ENCODE measurements at regions not wholly inside any gene's neighbourhood (a gene's known extent, or its start where the extent isn't known, plus 50 kb on each side); places are given as distances from the start of the nearest gene placed in this dataset.

DNA sequence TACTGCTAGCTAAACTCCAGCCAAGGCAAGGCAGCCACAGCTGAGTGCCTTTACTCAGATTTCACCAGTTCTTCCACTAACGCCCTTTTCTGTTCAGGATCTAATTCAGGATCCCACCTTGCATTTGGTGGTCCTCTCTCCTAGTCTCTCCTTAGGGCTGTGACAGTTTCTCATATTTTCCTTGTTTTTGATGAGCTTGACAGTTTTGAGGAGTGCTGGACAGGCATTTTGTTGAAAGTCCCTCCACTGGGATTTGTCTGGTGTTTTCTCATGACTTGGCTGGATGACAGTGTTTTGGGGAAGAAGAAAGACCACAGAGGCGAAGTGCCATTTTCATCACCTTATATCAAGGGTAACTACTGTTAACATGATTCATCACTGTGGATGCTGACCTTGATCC lies 162.3 kb upstream of the TSC22D1 start:
- H3K4me3 ChIP-seq (ENCODE audit: low read length) = no peak overlapping the region
- no peak for DNase-seq
- no peaks in the 10 kb centered on the region for H3K4me1 ChIP-seq (ENCODE audit: low read length)
- no peaks in the 10 kb centered on the region for H3F3A ChIP-seq (ENCODE audit: insufficient read depth, low read length)
- no peaks in the 10 kb centered on the region for H3K36me3 ChIP-seq (replicated peaks; ENCODE audit: insufficient read depth, low read length)
- H3K79me2 ChIP-seq (ENCODE audit: low read length) = no peaks in the 10 kb centered on the region
- H2AFZ ChIP-seq (ENCODE audit: low read length) = no peak overlapping the region
- H3K9me2 ChIP-seq (replicated peaks; ENCODE audit: insufficient read depth, low read length) = no peaks in the 10 kb centered on the region
- H3K9me3 ChIP-seq (replicated peaks; ENCODE audit: insufficient read depth, low read length) = no peaks in the 10 kb centered on the region
- TF ChIP-seq EZH2 (optimal IDR thresholded peaks at IDR 0.05; ENCODE audit: low read depth, low read length) (no peak), EZH2phosphoT487 (IDR thresholded peaks at IDR 0.05; ENCODE audit: low read length) (no peak)
- TF ChIP-seq, protein P1, sequence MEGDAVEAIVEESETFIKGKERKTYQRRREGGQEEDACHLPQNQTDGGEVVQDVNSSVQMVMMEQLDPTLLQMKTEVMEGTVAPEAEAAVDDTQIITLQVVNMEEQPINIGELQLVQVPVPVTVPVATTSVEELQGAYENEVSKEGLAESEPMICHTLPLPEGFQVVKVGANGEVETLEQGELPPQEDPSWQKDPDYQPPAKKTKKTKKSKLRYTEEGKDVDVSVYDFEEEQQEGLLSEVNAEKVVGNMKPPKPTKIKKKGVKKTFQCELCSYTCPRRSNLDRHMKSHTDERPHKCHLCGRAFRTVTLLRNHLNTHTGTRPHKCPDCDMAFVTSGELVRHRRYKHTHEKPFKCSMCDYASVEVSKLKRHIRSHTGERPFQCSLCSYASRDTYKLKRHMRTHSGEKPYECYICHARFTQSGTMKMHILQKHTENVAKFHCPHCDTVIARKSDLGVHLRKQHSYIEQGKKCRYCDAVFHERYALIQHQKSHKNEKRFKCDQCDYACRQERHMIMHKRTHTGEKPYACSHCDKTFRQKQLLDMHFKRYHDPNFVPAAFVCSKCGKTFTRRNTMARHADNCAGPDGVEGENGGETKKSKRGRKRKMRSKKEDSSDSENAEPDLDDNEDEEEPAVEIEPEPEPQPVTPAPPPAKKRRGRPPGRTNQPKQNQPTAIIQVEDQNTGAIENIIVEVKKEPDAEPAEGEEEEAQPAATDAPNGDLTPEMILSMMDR (IDR thresholded peaks at IDR 0.05; ENCODE audit: low read length) = no peak
- no peak overlapping the region for H3K4me2 ChIP-seq (ENCODE audit: low read depth, low read length)
- no peak overlapping the region for H3K9ac ChIP-seq (ENCODE audit: low read length)
- H3K27me3 ChIP-seq (replicated peaks; ENCODE audit: insufficient read depth, low read length) = no peaks in the 10 kb centered on the region
- H3K27ac ChIP-seq (ENCODE audit: low read length) = no peak overlapping the region
- no peaks in the 10 kb centered on the region for H4K20me1 ChIP-seq (ENCODE audit: insufficient read depth, low read length)

- Histone ChIP-seq H4K20me1 (ENCODE audit: insufficient read depth, low read length) (no peaks in the 10 kb centered on the region), H3K4me3 (ENCODE audit: low read length) (no peak overlapping the region), H3K4me1 (ENCODE audit: low read length) (no peaks in the 10 kb centered on the region), H3K9me2 (replicated peaks; ENCODE audit: insufficient read depth, low read length) (no peaks in the 10 kb centered on the region), H3K27me3 (replicated peaks; ENCODE audit: insufficient read depth, low read length) (no peaks in the 10 kb centered on the region), H3K27ac (ENCODE audit: low read length) (no peak overlapping the region), H3K79me2 (ENCODE audit: low read length) (no peaks in the 10 kb centered on the region), H3K9ac (ENCODE audit: low read length) (no peak overlapping the region), H3F3A (ENCODE audit: insufficient read depth, low read length) (no peaks in the 10 kb centered on the region), H3K36me3 (replicated peaks; ENCODE audit: insufficient read depth, low read length) (no peaks in the 10 kb centered on the region), H2AFZ (ENCODE audit: low read length) (no peak overlapping the region), H3K9me3 (replicated peaks; ENCODE audit: insufficient read depth, low read length) (no peaks in the 10 kb centered on the region), H3K4me2 (ENCODE audit: low read depth, low read length) (no peak overlapping the region)
- TF ChIP-seq EZH2phosphoT487 (IDR thresholded peaks at IDR 0.05; ENCODE audit: low read length) (no peak), EZH2 (optimal IDR thresholded peaks at IDR 0.05; ENCODE audit: low read depth, low read length) (no peak)
- TF ChIP-seq, protein P1 (IDR thresholded peaks at IDR 0.05; ENCODE audit: low read length) = no peak
- DNase-seq = peak; percentile 29
Measured at GRCh38 chr13:44735806-44736205, 159.7 kb upstream of the TSC22D1 start.

DNA sequence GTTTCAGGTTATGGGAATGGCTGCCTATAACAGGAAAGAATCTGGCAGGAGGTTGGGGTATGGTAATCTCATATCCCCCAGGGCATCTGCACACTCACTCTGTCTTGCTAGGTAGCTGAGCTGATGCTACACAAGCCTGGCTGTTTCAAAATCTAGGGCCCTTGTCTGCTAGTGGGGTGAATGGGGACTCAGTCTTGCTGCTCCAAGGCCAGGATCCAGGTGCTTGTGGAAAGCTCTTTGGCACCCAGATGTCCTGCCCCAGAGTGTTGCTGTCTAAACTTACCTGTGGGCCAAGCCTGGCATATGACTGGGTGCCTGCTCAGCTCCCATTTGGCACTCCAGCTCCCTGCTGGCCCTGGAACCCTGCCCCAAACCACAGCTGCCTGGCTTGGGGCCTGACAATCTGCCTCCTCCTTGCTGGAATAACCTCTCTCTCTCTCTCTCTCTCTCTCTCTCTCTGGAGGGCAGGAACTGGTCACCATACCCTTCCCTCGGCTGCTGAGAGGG lies 158.1 kb upstream of the TSC22D1 start:
- DNase-seq = no peak

More for the DNA sequence above, 158.1 kb upstream of the TSC22D1 start:
- TF ChIP-seq EZH2 (optimal IDR thresholded peaks at IDR 0.05; ENCODE audit: low read depth, low read length) = no peak
- TF ChIP-seq, protein P1 (IDR thresholded peaks at IDR 0.05; ENCODE audit: low read length) = no peak
- no peak for TF ChIP-seq EZH2phosphoT487 (IDR thresholded peaks at IDR 0.05; ENCODE audit: low read length)
- no peak overlapping the region for H3K4me3 ChIP-seq (ENCODE audit: low read length)
- no peak overlapping the region for H3K27ac ChIP-seq (ENCODE audit: low read length)
- no peaks in the 10 kb centered on the region for H3K36me3 ChIP-seq (replicated peaks; ENCODE audit: insufficient read depth, low read length)
- H3K9me2 ChIP-seq (replicated peaks; ENCODE audit: insufficient read depth, low read length) = no peaks in the 10 kb centered on the region
- no peak overlapping the region for H2AFZ ChIP-seq (ENCODE audit: low read length)
- H4K20me1 ChIP-seq (ENCODE audit: insufficient read depth, low read length) = no peaks in the 10 kb centered on the region
- H3K27me3 ChIP-seq (replicated peaks; ENCODE audit: insufficient read depth, low read length) = no peaks in the 10 kb centered on the region
- no peaks in the 10 kb centered on the region for H3F3A ChIP-seq (ENCODE audit: insufficient read depth, low read length)
- no peak overlapping the region for H3K4me2 ChIP-seq (ENCODE audit: low read depth, low read length)
- no peaks in the 10 kb centered on the region for H3K9me3 ChIP-seq (replicated peaks; ENCODE audit: insufficient read depth, low read length)
- H3K4me1 ChIP-seq (ENCODE audit: low read length) = no peaks in the 10 kb centered on the region
- no peak overlapping the region for H3K9ac ChIP-seq (ENCODE audit: low read length)
- no peaks in the 10 kb centered on the region for H3K79me2 ChIP-seq (ENCODE audit: low read length)
